ENCODE measurements at regions not wholly inside any gene's neighbourhood (a gene's known extent, or its start where the extent isn't known, plus 50 kb on each side); places are given as distances from the start of the nearest gene placed in this dataset.

- Histone ChIP-seq H3K36me3 (replicated peaks in 1 of 2; ENCODE audit: control extremely low read depth in 1 of 2, control insufficient read depth in 1 of 2, extremely low read depth in 1 of 2, insufficient read depth in 2 of 2, low read length in 1 of 2) (no peaks in the 10 kb centered on the region), H4K20me1 (ENCODE audit: control insufficient read depth, insufficient read depth, low read length, poor library complexity, severe bottlenecking) (no peaks in the 10 kb centered on the region), H3K4me1 (ENCODE audit: control insufficient read depth in 2 of 2, insufficient read depth in 2 of 2, low read length in 2 of 2) (peaks cover 11 to 15% of the 10 kb centered on the region in 2 donors), H3K79me2 (ENCODE audit: control insufficient read depth, insufficient read depth, low read length) (no peaks in the 10 kb centered on the region), H3K9ac (ENCODE audit: low read length) (no peak overlapping the region), H3K4me2 (replicated peaks; ENCODE audit: low read depth, low read length, poor library complexity, severe bottlenecking) (no peak overlapping the region), H3K27ac (ENCODE audit: low read length in 2 of 2) (no peak overlapping the region), H2AFZ (ENCODE audit: insufficient read depth, low read depth, low read length, poor library complexity, severe bottlenecking) (no peak overlapping the region), H3K9me3 (ENCODE audit: control extremely low read depth in 1 of 3, control insufficient read depth in 2 of 3, insufficient read depth in 1 of 3, low read length in 2 of 3) (no peaks in the 10 kb centered on the region), H3K4me3 (ENCODE audit: control extremely low read depth in 1 of 5, extremely low read depth in 1 of 5, insufficient read depth in 1 of 5, low read depth in 2 of 5, low read length in 4 of 5) (no peak overlapping the region), H3K27me3 (replicated peaks in 1 of 4; ENCODE audit: control extremely low read depth in 1 of 4, control insufficient read depth in 3 of 4, insufficient read depth in 4 of 4, low read length in 3 of 4) (no peaks in the 10 kb centered on the region)
- DNase-seq (no peak), ATAC-seq (ENCODE audit: low read depth) (no peak)
- H3K27ac Mint-ChIP-seq, result no peak overlapping the region
- POLR2A ChIA-PET, result no interaction called here
- TF ChIP-seq EZH2 (IDR thresholded peaks at IDR 0.05; ENCODE audit: borderline replicate concordance, insufficient read depth, low read depth, low read length, poor library complexity, severe bottlenecking) (no peak), CTCF (IDR thresholded peaks at IDR 0.05) (no peak)
- CTCF ChIA-PET, result no interaction called here
- H3K4me3 Mint-ChIP-seq, result no peak overlapping the region
- WGBS (ENCODE audit: insufficient coverage), result 100% methylated on average over 2 of the region's 5 CpGs
- H3K9me3 Mint-ChIP-seq (ENCODE audit: insufficient read depth), result no peaks in the 10 kb centered on the region
- peaks cover 23% of the 10 kb centered on the region for H3K4me1 Mint-ChIP-seq
- intact Hi-C loops (cut with micrococcal nuclease), result no loop called here
- H3K27me3 Mint-ChIP-seq, result no peaks in the 10 kb centered on the region
These were observed 365.0 kb downstream of the ETS1 start for GRCh38 chr11:128222245-128222884.

DNA sequence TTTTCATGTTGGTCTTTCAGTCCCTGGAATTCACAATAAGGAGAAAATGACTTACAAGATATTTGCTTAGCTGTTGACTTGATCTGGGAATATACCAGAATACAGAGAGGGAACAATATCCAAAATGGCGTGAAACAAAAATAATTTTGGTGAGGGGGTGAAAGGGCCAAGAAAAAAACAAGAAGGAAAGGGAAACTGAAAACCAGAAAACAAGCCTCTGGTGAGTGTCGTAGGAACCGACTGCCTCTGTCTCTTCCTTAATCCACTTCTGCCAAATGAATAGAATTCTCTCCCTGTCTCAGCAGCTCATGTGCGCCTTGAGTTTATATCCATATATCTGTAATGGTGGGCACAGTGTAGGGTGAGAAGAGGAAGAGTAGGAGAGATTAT is 367.6 kb downstream of the ETS1 start:
- H3K27ac ChIP-seq (ENCODE audit: low read length in 2 of 2), result no peak overlapping the region
- no peak overlapping the region for H3K9ac ChIP-seq (ENCODE audit: low read length)
- peaks cover 11 to 14% of the 10 kb centered on the region in 2 donors for H3K4me1 ChIP-seq (ENCODE audit: control insufficient read depth in 2 of 2, insufficient read depth in 2 of 2, low read length in 2 of 2)
- no peaks in the 10 kb centered on the region for H3K27me3 Mint-ChIP-seq
- H3K36me3 ChIP-seq (replicated peaks in 1 of 2; ENCODE audit: control extremely low read depth in 1 of 2, control insufficient read depth in 1 of 2, extremely low read depth in 1 of 2, insufficient read depth in 2 of 2, low read length in 1 of 2), result no peaks in the 10 kb centered on the region
- peaks cover 22% of the 10 kb centered on the region for H3K4me1 Mint-ChIP-seq
- DNase-seq, result no peak
- H3K4me2 ChIP-seq (replicated peaks; ENCODE audit: low read depth, low read length, poor library complexity, severe bottlenecking), result no peak overlapping the region
- TF ChIP-seq EZH2 (IDR thresholded peaks at IDR 0.05; ENCODE audit: borderline replicate concordance, insufficient read depth, low read depth, low read length, poor library complexity, severe bottlenecking) (no peak), CTCF (IDR thresholded peaks at IDR 0.05) (no peak)
- H3K4me3 ChIP-seq (ENCODE audit: control extremely low read depth in 1 of 5, extremely low read depth in 1 of 5, insufficient read depth in 1 of 5, low read depth in 2 of 5, low read length in 4 of 5), result no peak overlapping the region
- no peak overlapping the region for H3K4me3 Mint-ChIP-seq
- 100% methylated on average over 1 of the region's 4 CpGs for WGBS (ENCODE audit: insufficient coverage)
- no peaks in the 10 kb centered on the region for H4K20me1 ChIP-seq (ENCODE audit: control insufficient read depth, insufficient read depth, low read length, poor library complexity, severe bottlenecking)
- no peaks in the 10 kb centered on the region for H3K79me2 ChIP-seq (ENCODE audit: control insufficient read depth, insufficient read depth, low read length)
- H2AFZ ChIP-seq (ENCODE audit: insufficient read depth, low read depth, low read length, poor library complexity, severe bottlenecking), result no peak overlapping the region
- no peak for ATAC-seq (ENCODE audit: low read depth)
- H3K9me3 Mint-ChIP-seq (ENCODE audit: insufficient read depth), result no peaks in the 10 kb centered on the region
- H3K9me3 ChIP-seq (ENCODE audit: control extremely low read depth in 1 of 3, control insufficient read depth in 2 of 3, insufficient read depth in 1 of 3, low read length in 2 of 3), result peaks cover 0 to 8% (median 0%) of the 10 kb centered on the region in 3 donors
- no peaks in the 10 kb centered on the region for H3K27me3 ChIP-seq (replicated peaks in 1 of 4; ENCODE audit: control extremely low read depth in 1 of 4, control insufficient read depth in 3 of 4, insufficient read depth in 4 of 4, low read length in 3 of 4)
- no peak overlapping the region for H3K27ac Mint-ChIP-seq
- intact Hi-C loops (cut with micrococcal nuclease), result no loop called here
- CTCF ChIA-PET, result interaction anchor here (1.0 to 1.2 kb wide), 2 partner anchors 11 to 62 kb away, joined by 3 to 4 read pairs; no protein-coding TSS in a partner anchor
- POLR2A ChIA-PET, result no interaction called here

Data from B cell (primary cell).